Panc1 (cell line): ENCODE measurements at regions not wholly inside any gene's neighbourhood (a gene's known extent, or its start where the extent isn't known, plus 50 kb on each side); places are given as distances from the start of the nearest gene placed in this dataset.

Experiments
- ATAC-seq: fragments of 200-7000 bp; cut with Tn5 transposase; 2 replicates; pipeline ENCODE4 v1.9.1; 2020; ENCODE audit warnings: mild to moderate bottlenecking, moderate library complexity
- BruUV-seq: library from RNA; stranded (reverse); fragments of 400-500 nt; replicated peaks from 2 replicates; lab custom pipeline; 2021; lab: Mats Ljungman, UMichigan
- CTCF ChIA-PET: fragments of 300-600 bp; sonication (Branson Sonifier 250); formaldehyde crosslinking; loops from one replicate; lab custom pipeline; 2022; ENCODE audit warnings: antibody characterized with exemption; lab: Charles Lee
- POLR2A ChIA-PET: fragments of 300-600 bp; sonication (Branson Sonifier 250); formaldehyde crosslinking; loops from one replicate; lab custom pipeline; 2022; ENCODE audit warnings: antibody characterized with exemption; lab: Charles Lee
- DNase-seq: peaks from one replicate; pipeline ENCODE4 v3.0.0-alpha.2; 2010; ENCODE audit warnings: low read depth, low spot score
- H3K27ac ChIP-seq: 2 replicates; pipeline ENCODE4 v1.5.1; 2011; ENCODE audit warnings: mild to moderate bottlenecking, low read length, inconsistent platforms
- H3K27me3 ChIP-seq: fragments of 200-500 bp; sonication (Bioruptor generic); 2 replicates; pipeline ENCODE4 v1.6.0; 2014; ENCODE audit warnings: low read length, inconsistent platforms; ENCODE audit not compliant: control insufficient read depth, insufficient read depth
- H3K36me3 ChIP-seq: fragments of 200-500 bp; sonication (Bioruptor generic); 2 replicates; pipeline ENCODE4 v1.5.1; 2014; ENCODE audit warnings: inconsistent platforms, mild to moderate bottlenecking, low read length, moderate library complexity; ENCODE audit not compliant: control insufficient read depth, insufficient read depth
- H3K4me1 ChIP-seq: 2 replicates; pipeline ENCODE4 v1.5.1; 2011; ENCODE audit warnings: inconsistent platforms, mild to moderate bottlenecking, low read length, moderate library complexity; ENCODE audit not compliant: control insufficient read depth, insufficient read depth
- H3K4me3 ChIP-seq, 2 experiments: 2 replicates each; pipeline ENCODE4 v1.5.1; 2011 to 2012; ENCODE audit warnings: low read depth in 2 of 2, low read length in 2 of 2, mild to moderate bottlenecking in 2 of 2, inconsistent platforms in 1 of 2, moderate library complexity in 1 of 2
- H3K9me3 ChIP-seq: fragments of 200-500 bp; sonication (Bioruptor generic); 2 replicates; pipeline ENCODE4 v1.5.1; 2014; ENCODE audit warnings: low read depth, mild to moderate bottlenecking, inconsistent platforms, low read length, moderate library complexity; ENCODE audit not compliant: control insufficient read depth, insufficient read depth
- CTCF ChIP-seq: fragments of 450-650 bp; IDR thresholded peaks from 2 replicates; pipeline ENCODE4 v1.5.1; 2017; ENCODE audit warnings: mild to moderate bottlenecking
- POLR2AphosphoS5 ChIP-seq: IDR thresholded peaks from 2 replicates; pipeline ENCODE4 v1.6.1; 2012; ENCODE audit warnings: mild to moderate bottlenecking, low read depth, low read length, moderate library complexity
- SIN3A ChIP-seq: IDR thresholded peaks from 2 replicates; pipeline ENCODE4 v1.6.1; 2012; ENCODE audit warnings: low read depth, mild to moderate bottlenecking, low read length, moderate library complexity, borderline replicate concordance; ENCODE audit not compliant: insufficient read depth
- TCF7L2 ChIP-seq: IDR thresholded peaks from 2 replicates; pipeline ENCODE4 v1.6.1; 2011; ENCODE audit warnings: mild to moderate bottlenecking, low read depth, low read length, inconsistent platforms
- in situ Hi-C: cut with HindIII; loops from 2 replicates; pipeline ENCODE4 v1.10.0; 2016; ENCODE audit warnings: low sequenced_read_pairs, low pct_unique_long_range_greater_than_20kb
- intact Hi-C: fragments of 100-400 bp; cut with micrococcal nuclease; formaldehyde crosslinking; loops from one replicate; pipeline ENCODE4 v1.10.0; 2022; ENCODE audit not compliant: unreplicated experiment
- TF ChIP-seq, protein P1 (sequence below), 2 experiments: IDR thresholded peaks; 2 replicates each; pipeline ENCODE4 v1.6.1; 2011 to 2012; ENCODE audit warnings: low read depth in 2 of 2, control low read depth in 1 of 2, low read length in 1 of 2, mild to moderate bottlenecking in 1 of 2, moderate library complexity in 1 of 2; ENCODE audit not compliant: insufficient read depth in 1 of 2

DNA sequence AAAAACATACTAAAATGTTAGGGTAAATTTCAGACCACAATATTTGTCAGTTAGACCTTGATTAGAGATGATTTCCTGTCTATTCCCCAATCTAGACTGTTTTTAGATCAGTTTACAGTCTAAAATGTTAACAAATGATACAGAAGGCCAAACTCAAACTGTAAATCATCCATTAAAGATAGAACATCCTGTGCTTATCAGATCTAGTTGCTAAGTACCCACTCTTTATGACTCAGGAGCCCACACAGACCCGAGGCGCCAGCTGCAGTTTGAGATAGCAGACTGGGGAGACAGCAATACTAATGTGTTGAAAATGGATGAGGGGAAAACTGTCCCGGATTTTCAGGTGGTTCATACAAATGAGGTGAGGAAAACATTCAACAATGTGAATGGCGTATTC, 113.3 kb downstream of the SCG2 start:
- no peaks in the 10 kb centered on the region for H3K4me1 ChIP-seq
- POLR2A ChIA-PET, result no interaction called here
- no peaks in the 10 kb centered on the region for H3K36me3 ChIP-seq
- ATAC-seq, result no peak
- CTCF ChIA-PET, result no interaction called here
- no peak for DNase-seq
- no TSS peak for BruUV-seq
- TF ChIP-seq, protein P1, sequence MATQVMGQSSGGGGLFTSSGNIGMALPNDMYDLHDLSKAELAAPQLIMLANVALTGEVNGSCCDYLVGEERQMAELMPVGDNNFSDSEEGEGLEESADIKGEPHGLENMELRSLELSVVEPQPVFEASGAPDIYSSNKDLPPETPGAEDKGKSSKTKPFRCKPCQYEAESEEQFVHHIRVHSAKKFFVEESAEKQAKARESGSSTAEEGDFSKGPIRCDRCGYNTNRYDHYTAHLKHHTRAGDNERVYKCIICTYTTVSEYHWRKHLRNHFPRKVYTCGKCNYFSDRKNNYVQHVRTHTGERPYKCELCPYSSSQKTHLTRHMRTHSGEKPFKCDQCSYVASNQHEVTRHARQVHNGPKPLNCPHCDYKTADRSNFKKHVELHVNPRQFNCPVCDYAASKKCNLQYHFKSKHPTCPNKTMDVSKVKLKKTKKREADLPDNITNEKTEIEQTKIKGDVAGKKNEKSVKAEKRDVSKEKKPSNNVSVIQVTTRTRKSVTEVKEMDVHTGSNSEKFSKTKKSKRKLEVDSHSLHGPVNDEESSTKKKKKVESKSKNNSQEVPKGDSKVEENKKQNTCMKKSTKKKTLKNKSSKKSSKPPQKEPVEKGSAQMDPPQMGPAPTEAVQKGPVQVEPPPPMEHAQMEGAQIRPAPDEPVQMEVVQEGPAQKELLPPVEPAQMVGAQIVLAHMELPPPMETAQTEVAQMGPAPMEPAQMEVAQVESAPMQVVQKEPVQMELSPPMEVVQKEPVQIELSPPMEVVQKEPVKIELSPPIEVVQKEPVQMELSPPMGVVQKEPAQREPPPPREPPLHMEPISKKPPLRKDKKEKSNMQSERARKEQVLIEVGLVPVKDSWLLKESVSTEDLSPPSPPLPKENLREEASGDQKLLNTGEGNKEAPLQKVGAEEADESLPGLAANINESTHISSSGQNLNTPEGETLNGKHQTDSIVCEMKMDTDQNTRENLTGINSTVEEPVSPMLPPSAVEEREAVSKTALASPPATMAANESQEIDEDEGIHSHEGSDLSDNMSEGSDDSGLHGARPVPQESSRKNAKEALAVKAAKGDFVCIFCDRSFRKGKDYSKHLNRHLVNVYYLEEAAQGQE (IDR thresholded peaks at IDR 0.05; ENCODE audit: insufficient read depth in 1 of 2, low read depth in 2 of 2, low read length in 1 of 2), result no peak
- TF ChIP-seq POLR2AphosphoS5 (no peak), CTCF (no peak), TCF7L2 (no peak), SIN3A (no peak)
- in situ Hi-C loops, result no loop called here
- H3K27me3 ChIP-seq, result no peaks in the 10 kb centered on the region
- no peak overlapping the region for H3K27ac ChIP-seq
- intact Hi-C loops, result no loop called here
- no peak overlapping the region for H3K4me3 ChIP-seq
- H3K9me3 ChIP-seq, result peaks cover 3% of the 10 kb centered on the region; the same call in 1 of the 2 replicates

DNA sequence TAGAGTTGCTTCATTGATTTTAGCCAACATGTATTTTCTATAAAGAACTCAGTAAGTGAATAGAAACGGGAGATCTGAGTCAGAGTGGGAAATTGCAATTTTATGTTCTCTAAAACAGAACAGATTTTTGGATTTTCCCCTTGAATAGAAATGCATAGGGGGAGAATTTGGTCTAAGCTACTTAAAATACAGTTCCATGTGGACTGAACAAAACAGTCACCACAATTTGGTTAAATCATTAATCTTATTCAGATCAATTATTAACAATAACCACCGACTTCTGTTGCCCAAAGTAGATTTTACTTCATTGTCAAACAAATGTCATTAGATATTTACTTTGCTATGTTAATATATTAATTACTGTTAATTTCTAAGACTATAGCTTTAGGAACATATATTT, 107.7 kb downstream of the SCG2 start:
- H3K9me3 ChIP-seq, result peaks cover 3% of the 10 kb centered on the region; the same call in 1 of the 2 replicates
- no peak overlapping the region for H3K4me3 ChIP-seq
- no peak for TF ChIP-seq TCF7L2
- no peak for TF ChIP-seq POLR2AphosphoS5
- TF ChIP-seq CTCF, result no peak
- TF ChIP-seq SIN3A, result no peak
- TF ChIP-seq, protein P1 (IDR thresholded peaks at IDR 0.05; ENCODE audit: insufficient read depth in 1 of 2, low read depth in 2 of 2, low read length in 1 of 2), result no peak
- intact Hi-C loops (no loop called here), in situ Hi-C loops (no loop called here)
- no peaks in the 10 kb centered on the region for H3K27me3 ChIP-seq
- no peaks in the 10 kb centered on the region for H3K36me3 ChIP-seq
- CTCF ChIA-PET, result no interaction called here
- DNase-seq (no peak), ATAC-seq (no peak)
- no peak overlapping the region for H3K27ac ChIP-seq
- POLR2A ChIA-PET, result no interaction called here
- BruUV-seq, result no TSS peak
- no peaks in the 10 kb centered on the region for H3K4me1 ChIP-seq
